IPS DF 19.7 (cell line): ENCODE measurements at regions not wholly inside any gene's neighbourhood (a gene's known extent, or its start where the extent isn't known, plus 50 kb on each side); places are given as distances from the start of the nearest gene placed in this dataset.
A peak's percentile ranks its signal among the peaks of the same experiment; 100 is the strongest.
"Not testable (repeated sequence)": the region's sequence is repeated elsewhere in the genome, so short reads cannot be mapped to it uniquely, and the experiment has no call there.

ENCODE experiments used
- DNase-seq: peaks from one replicate; pipeline ENCODE4 v3.0.0-alpha.2; 2013; ENCODE audit warnings: low read depth, low spot score

DNA sequence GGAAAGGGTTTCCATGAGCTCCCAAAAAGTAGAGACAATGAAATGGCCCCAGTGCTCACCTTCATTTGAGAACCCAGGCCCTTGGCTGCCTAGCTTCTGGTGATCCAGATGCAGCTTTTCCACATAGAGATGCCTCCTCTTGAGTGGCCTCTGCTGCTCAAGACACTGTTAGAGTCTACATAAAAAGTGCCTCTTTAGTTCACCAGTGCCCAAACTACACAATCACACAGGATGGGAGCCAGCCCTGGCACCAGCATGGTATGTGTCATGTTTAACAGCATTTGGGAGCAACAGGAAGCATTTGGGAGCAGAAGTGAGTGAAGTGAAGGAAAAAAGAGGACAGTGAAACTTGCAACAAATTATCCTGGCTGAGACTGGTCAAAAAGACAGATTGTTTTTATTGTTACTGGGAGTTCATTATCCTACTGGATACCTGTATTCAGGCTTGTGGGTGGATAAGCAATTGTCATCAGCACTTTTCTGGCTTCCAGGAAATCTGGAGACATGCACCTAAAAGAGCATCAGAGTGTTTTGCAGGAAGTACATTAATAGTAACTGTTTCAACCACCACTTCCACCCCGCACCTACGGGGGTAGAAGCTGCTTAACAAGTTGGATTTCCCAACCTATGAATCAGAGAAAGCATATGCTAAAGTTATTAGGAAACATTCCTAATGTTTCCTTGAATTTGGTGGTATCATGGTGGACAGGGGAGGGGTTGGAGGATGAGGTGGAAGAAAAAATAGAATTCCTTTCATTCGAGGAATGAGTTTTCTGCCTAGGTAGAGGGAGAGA is 416.2 kb downstream of the IGSF11 start:
- no peak for DNase-seq

DNA sequence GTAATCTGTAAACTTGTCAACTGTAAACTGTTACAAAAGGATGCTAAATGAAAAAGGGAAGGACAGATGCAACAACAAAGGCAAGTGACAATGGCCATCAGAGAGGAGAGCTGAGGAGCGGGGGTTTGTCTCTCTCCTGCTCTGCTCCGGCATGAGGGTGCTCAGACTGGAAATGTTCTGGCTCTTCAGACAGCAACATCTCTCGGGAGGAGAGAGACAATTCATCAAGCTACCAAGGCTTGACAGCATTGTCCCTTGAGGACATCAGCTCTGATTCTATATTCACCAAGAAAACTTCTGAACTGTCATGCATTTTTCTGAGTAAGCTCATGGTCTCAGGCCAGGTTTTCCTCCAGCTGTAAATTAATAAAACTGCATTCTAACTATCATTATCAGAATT is 408.2 kb downstream of the IGSF11 start:
- no peak for DNase-seq

DNA sequence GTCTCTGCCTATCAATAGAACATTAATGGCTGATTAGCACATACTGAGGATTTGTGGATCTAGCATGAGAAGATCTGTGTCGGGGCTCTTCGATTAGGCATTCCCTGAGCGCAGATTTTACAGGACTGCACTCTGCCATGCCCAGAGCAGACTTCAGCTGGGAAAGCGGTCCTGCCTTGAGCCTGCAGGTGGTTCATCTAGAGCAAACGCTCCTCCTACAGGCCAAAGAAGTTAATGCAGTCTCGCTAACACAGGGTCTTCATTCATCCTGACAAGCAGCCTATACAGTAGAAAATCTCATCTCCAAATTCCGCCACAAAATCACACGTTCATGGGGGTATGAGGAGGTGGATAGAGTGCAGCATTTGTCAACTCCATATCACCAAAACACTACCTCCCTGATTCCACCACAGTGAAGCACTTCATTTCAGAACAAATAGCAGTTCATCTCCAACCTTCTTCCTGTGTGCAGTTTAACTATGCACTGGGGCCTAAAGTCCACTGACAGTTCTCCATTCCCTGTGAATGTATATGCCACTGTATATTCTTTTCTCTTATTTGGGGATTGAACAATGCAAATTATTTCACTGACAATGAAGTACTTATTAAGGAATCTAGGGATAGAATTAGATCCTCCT is 405.8 kb downstream of the IGSF11 start:
- peak; percentile 60 for DNase-seq

DNA sequence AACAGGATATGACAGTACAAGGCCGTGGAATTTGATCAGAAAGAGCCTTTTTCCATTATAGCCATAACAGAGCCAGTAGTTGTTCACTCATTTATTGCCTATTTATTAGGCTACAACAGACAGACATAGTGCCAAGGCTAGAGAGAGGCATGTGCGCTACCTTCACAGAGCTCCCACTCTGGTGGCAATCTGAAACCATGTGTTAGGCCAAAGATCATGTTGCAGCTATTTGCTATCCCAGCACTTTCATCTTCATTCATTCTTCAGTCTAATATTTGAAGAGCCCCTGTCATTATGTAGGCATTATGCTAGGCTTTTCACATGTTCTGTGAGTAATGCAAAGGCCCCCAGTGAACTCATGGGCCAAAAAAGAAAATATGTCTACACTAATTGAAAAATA is 404.8 kb downstream of the IGSF11 start:
- DNase-seq = no peak

DNA sequence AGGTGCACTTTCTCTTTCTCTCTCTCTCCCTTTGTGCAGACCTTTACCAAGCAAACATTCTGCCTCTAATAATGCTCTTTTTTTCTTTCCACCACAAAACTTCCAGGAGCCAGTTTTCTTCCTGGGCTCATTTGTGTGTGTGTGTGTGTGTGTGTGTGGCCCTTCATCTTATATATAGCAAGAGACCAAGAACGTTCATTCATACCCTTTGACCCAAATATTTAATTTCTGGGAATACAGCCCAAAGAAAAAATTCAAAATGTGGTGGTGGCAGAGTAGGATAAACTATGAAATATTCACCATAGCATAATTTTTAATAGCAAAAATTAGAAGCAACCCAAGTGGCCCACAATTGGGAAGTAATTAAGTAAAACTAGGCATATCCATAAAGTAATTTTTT is 398.9 kb downstream of the IGSF11 start:
- no peak for DNase-seq

DNA sequence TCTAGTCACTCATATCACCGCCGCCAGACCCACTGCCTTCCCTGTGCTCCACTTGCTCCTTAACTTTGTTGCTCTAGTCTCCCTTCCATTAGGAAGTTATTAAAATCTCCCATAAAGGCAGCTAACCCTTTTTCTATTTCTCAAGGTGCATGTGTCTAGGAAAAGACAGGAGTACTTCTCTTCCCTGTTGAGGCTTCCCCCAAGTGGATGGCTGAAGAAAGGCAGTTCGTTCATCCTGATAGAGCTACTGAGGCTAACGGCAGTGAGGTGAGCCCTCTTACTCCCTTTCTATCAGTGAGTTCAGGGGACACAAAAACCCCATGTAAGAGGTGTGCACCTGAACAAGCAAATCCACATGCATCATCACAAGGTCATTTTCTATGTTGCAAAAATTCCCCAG is 397.8 kb downstream of the IGSF11 start:
- no peak for DNase-seq

DNA sequence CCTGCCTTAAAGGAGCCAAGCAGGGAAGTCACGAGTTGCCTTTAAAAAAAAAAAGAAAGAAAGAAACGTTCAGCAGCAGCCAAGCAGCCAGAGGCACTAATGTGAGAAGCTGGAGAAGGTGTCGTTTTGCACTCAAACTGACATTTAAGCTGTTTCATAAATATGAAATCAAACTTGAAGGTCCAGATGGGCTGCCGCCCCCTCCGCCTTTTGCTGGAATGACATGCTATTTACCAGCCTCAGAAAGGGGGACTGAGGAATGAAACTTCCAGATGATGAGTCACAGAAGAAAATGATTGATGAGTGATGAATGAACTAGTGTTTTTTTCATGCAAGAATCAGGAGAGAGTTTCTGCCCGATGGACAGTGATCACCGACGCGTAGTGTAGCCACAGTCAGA is 396.8 kb downstream of the IGSF11 start:
- DNase-seq = no peak

DNA sequence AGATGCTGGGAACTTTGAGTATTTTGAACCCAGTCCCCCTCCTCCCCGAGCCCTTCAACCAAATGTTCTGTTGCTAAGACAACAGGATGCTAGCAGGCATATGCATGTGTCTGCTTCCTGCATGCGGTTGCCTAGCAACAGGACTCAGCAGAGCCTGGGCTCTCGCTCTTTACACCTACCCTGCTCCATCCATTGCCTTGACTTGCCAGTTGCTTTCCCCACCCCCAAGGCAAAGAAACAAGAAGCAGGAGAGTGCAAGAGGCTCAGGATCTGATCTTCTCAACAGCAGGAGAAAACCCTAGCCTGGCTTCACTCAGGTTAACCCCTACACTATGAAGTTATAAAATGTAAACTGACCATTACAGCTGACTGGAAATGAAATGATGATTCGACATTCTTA is 393.0 kb downstream of the IGSF11 start:
- DNase-seq = peak; percentile 83

DNA sequence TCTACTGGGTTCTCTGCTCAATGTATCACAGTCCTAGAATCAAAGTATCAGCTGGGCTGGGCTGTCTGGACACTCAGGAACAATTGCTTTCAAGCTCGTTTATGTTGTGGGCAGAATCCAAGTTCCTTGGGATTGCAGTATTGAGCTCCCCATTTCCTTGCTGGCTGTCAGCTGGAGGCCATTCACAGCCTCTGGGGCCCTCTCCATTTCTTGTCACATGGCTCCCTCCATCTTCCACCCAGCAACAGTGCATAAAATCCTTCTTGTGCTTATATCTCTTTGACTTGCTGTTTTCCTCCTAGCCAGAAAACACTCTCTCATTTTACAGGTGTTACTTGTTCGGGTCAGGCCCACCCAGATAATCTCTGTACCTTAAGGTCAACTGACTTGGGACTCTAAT is 363.5 kb downstream of the IGSF11 start:
- no peak for DNase-seq

DNA sequence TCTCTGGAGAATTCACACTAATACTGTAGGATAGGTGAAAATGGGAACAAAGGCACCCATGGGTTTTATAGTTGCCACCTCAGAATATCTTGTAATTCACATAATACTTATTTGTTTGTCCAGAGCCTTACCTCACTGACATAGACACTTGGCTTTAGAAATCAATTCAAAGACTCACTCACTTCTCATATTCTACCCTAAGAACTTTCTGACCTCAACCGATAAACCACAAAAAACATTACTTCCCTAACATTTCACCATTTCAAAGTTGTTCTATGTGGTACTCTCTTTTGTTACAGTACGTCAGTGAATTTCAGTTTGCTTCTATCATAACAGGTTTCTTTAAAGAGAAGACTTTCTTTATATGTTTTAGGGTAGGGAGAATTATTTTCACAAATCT is 359.3 kb downstream of the IGSF11 start:
- no peak for DNase-seq

DNA sequence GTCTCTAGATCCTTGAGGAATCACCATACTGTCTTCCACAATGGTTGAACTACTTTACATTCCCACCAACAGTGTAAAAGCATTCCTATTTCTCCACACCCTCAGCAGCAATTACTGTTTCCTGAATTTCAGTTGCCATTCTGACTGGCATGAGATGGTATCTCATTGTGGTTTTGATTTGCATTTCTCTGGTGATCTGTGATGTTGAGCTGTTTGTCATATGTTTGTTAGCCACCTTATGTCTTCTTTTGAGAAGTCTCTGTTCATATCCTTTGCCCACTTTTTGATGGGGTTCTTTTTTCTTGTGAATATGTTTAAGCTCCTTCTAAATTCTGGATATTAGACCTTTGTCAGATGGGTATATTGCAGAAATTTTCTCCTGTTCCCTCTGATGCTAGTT is 356.0 kb downstream of the IGSF11 start:
- not testable (repeated sequence) for DNase-seq

DNA sequence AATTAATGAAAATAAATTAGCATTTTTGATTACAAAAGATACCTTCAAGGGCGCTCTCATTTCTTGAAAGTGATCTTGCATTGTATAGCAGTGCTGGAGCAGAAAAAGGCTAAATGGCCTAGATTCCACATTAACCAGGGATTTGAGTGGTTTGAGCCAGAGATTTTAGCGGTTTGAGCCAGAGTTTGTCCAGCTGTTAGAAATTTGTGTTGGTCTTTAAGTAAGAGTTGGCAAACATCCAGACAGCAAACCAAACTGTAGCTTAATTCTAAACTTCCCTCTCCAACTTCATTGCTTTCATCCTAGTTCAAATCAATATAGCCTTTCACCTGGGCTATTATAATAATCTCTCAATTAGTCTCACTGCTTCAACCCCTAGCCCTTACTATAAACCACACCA is 351.7 kb downstream of the IGSF11 start:
- no peak for DNase-seq

DNA sequence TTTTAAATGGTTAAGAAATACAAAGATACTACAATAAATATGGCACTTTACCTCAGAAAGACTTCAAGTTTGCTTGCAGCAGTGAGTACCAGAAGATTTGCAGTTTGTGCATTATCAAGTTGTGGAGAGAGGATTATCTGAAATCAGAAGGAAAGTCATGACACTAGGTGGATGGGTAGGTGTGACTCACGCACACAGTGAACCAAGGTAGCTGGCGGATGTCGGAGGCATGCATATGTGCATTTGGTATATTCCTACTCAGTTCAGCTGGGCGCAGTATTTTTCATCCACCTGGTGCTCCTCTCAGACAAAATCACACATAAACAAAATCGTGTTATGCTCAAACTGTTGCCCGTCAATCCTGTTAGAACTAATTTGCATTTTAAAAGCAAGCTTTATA is 351.0 kb downstream of the IGSF11 start:
- no peak for DNase-seq

DNA sequence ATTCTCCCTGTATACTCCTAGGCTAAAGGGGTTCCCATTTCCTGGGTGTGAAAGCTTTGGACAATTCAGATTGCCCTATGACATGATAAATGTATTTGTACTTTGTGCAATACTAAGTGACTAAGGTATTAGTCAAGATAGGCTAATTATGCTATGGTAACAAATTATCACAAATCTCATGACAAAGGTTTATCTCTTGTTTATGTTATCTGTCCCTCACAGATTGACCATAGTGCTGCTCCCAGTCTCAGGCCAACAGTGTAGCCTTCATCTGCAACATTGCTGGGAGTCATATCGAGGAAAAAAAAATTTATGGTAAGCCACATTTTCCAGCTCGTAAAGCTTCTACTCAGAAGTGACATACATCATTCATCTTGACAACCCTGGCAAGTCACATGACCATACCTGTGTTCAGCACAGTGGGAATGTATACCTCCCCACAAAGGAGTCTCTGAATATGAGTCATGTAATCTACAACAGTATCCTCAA is 346.2 kb downstream of the IGSF11 start:
- no peak for DNase-seq

DNA sequence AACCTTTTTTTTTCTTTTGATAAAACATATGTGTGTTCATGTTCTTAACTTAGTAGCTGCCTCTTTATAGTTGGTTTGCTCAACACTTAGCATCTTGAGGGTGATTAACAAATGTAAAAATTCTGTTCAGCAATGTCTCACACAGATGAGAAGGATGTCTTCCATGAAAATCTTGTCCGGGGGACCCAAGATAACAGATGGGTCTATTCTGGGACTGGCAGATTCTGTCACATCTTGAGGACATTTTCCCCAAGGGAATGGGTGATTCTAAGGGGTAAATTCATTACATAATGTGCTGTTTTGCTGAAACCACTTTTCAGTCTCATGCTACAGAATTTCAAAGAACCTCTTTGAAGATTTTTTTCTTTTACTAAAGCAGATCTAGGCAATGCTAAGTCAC is 342.2 kb downstream of the IGSF11 start:
- DNase-seq = no peak

DNA sequence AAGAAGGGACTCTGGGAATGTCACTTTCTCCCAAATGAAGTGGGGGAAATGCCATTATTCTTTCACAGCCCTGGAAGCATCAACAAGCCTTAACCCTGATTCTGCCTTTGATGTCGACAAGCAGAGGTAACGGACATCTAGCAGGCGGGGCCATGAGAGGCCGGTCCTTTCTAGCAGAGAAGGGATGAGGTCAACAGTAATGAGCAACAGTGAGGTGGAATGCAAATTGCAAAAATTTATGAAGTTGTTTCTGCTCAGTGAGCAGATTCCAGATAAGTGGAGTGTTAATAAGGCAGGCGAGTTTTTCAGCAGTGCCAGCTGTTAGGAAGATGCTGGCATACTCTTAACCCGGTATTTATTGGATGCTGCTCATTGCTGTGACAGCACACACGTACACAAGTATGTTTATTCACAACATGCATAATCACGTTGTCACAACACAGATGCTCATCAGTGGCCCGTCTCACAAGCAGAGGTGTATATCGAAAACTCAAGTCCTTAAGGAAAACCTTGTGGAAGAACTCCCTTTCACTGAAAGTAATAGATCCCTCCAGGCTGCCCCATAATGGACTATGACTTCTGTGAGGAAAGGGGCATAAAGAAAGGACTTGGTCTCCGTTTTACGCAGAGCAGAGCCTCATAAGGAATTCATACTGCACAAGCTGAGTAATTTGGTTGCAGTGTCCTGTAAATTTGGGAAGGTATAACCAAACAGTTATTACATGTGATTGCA is 329.0 kb downstream of the IGSF11 start:
- no peak for DNase-seq

DNA sequence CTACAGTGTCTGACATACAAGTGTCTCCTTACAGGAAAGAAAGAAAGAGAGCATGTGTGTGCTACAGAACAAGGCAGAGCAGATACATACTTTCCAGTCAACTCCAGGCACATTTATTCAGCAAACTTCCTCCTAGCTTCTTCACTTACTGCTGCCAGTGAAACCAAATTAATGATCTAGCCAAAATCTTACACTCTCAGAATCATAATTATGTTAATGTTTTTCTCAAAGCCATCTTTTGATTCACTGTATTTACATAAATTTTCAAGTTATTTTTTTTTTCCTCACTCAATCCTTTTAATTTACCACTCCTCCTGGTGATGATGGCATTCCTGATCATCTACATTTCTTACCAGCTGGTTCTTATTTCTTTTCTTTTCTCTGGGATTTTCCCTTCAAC is 326.7 kb downstream of the IGSF11 start:
- DNase-seq = no peak

DNA sequence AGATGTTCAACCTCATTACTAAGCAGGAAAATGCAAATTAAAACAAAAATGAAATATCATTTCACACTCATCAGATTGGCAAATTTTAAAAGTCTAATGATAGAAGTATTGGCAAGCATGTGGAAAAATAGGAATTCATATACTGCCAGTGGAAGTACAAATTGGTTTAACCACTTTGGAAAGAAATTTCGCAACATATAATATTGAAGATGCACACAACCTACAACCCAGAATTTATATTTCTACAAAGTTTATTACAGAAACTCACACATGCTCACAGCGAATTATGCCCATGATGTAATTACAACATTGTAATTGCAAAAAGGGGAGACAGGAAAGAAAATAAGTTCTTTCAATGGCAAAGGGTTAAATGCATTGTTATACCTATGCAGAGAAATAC is 324.1 kb downstream of the IGSF11 start:
- DNase-seq = no peak

DNA sequence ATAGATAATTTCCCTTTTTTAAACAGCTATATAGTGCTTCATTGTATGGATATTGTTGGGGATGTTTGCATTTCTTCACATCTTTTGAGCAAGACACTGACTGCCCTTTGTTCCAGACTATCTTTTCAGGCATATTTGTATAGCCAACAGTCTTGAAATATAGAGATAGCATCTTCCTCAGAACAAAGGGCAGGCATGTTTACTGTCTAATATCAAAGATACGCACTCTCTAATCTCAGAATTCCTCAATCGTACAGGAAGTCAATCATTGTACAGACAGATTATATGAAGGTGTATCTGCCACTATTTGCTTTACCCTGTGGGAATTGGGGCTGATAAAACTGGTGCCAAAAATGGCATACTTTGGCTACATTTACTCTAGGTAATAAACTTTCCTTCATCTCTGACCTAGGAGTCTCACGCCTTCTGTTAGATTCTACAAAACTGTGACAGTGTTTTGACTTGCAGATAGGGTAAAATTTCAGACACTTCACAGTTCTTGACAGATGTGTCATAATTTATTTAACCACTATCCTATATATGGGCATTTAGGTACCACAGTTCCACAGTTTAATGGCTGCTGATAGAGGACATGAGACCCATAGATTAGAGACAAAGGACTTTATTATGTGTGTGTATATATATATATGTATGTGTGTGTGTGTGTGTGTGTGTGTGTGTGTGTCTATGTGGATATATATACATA is 321.0 kb downstream of the IGSF11 start:
- no peak for DNase-seq

DNA sequence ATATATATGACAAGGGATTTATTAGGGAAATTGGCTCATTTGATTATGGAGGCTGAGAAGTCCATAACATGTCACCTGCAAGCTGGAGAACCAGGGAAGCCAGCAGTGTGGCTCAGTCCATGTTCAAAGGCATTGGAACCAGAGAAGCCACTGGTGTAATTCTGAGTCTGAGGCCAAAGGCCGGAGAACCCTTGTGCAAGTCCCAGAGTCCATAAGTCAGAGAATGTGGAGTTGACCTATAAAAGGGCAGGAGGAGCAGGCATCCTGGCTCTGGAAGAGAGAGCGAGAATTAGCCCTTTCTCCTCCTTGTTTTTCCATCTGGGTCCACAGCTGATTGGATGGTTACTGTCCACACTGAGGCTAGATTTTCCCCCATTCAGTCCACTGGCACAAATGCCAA is 319.8 kb downstream of the IGSF11 start:
- DNase-seq = no peak

DNA sequence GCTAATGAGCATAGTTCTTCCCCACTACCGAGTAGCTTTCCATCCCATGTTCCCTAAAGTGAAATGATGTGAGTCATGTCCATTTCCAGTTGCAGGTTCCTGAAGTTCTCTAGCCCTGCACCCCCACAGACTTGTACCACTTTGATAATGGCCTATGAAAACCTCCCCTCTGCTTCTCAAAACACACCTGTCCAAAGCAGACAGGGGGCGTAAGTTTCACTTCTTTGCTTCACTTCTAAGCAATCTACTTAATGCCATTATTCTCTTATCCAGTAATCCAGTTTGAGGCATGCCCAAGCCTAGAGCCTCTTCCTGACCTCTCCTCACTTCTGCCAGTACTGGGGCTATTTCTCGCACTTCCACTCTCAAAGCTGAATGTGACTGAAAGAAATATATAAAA is 305.1 kb downstream of the IGSF11 start:
- DNase-seq = no peak

DNA sequence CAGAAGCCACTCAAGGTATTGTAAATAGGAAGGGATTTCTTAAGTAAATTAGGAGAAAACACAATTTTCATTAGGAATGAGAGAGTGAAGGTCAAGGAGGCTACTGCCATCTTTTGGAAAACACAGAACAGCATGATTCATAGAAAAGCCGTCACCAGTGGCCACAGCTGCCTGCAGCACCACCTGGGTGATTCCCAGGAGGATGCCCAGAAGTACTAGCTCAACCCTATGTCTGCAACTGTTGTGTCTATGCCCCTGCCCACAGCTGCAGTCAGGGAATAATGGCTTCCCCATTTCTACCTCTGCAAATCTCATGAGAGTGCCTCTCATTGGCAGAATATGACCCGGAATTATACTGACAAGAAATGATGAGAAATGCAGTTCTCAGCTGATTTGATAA is 300.0 kb downstream of the IGSF11 start:
- DNase-seq = no peak
